OCI-LY1 (cell line): ENCODE measurements at regions not wholly inside any gene's neighbourhood (a gene's known extent, or its start where the extent isn't known, plus 50 kb on each side); places are given as distances from the start of the nearest gene placed in this dataset.

Experiments used
- H2AFZ ChIP-seq: fragments of 200-600 bp; sonication (generic), shearing (Covaris generic); 2 replicates; pipeline ENCODE4 v1.6.0; 2014; ENCODE audit warnings: antibody characterized with exemption, mild to moderate bottlenecking, low read length
- H3F3A ChIP-seq: fragments of 200-600 bp; sonication (generic), shearing (Covaris generic); 2 replicates; pipeline ENCODE4 v1.6.0; 2014; ENCODE audit warnings: mild to moderate bottlenecking, antibody characterized with exemption, low read length, moderate library complexity; ENCODE audit not compliant: insufficient read depth
- H3K27ac ChIP-seq: fragments of 200-600 bp; sonication (generic); 2 replicates; pipeline ENCODE4 v1.5.1; 2014; ENCODE audit warnings: low read length, mixed run types, mild to moderate bottlenecking, low read depth; ENCODE audit not compliant: poor library complexity, severe bottlenecking
- H3K27me3 ChIP-seq: fragments of 200-600 bp; sonication (generic); 2 replicates; pipeline ENCODE4 v1.6.0; 2014; ENCODE audit warnings: antibody characterized with exemption, mild to moderate bottlenecking, low read length, moderate library complexity; ENCODE audit not compliant: insufficient read depth
- H3K36me3 ChIP-seq: fragments of 200-600 bp; sonication (generic); 2 replicates; pipeline ENCODE4 v1.6.1; 2014; ENCODE audit warnings: mild to moderate bottlenecking, antibody characterized with exemption, low read length, moderate library complexity, mixed read lengths; ENCODE audit not compliant: insufficient read depth
- H3K4me1 ChIP-seq: fragments of 200-600 bp; sonication (generic); 2 replicates; pipeline ENCODE4 v1.5.1; 2014; ENCODE audit warnings: mild to moderate bottlenecking, low read length, moderate library complexity; ENCODE audit not compliant: insufficient read depth, severe bottlenecking
- H3K4me2 ChIP-seq: fragments of 200-600 bp; sonication (generic), shearing (Covaris generic); 2 replicates; pipeline ENCODE4 v1.6.1; 2014; ENCODE audit warnings: low read length
- H3K4me3 ChIP-seq: fragments of 200-600 bp; sonication (generic); 2 replicates; pipeline ENCODE4 v1.5.1; 2014; ENCODE audit warnings: low read length, low read depth, mild to moderate bottlenecking, mixed read lengths; ENCODE audit not compliant: poor library complexity, severe bottlenecking
- H3K79me2 ChIP-seq: fragments of 200-600 bp; shearing (Covaris generic); 2 replicates; pipeline ENCODE4 v1.6.1; 2016; ENCODE audit warnings: mixed run types, low read length, mixed read lengths; ENCODE audit not compliant: insufficient read depth
- H3K9ac ChIP-seq: fragments of 200-600 bp; sonication (generic), shearing (Covaris generic); 2 replicates; pipeline ENCODE4 v1.6.1; 2014; ENCODE audit warnings: mild to moderate bottlenecking, low read length, mixed read lengths
- H3K9me2 ChIP-seq: fragments of 200-600 bp; sonication (generic), shearing (Covaris generic); 2 replicates; pipeline ENCODE4 v1.6.1; 2014; ENCODE audit warnings: low read depth, mild to moderate bottlenecking, low read length, mixed read lengths
- H3K9me3 ChIP-seq: fragments of 200-600 bp; shearing (Covaris generic); 2 replicates; pipeline ENCODE4 v1.6.1; 2014; ENCODE audit warnings: low read length, mixed read lengths
- H4K20me1 ChIP-seq: fragments of 200-600 bp; sonication (generic), shearing (Covaris generic); 2 replicates; pipeline ENCODE4 v1.6.0; 2016; ENCODE audit warnings: mild to moderate bottlenecking, low read length; ENCODE audit not compliant: insufficient read depth
- CTCF ChIP-seq: fragments of 200-600 bp; sonication (generic), shearing (Covaris generic); IDR thresholded peaks from 2 replicates; pipeline ENCODE4 v1.5.1; 2017; ENCODE audit warnings: mild to moderate bottlenecking, antibody characterized with exemption, low read length, moderate library complexity, mixed read lengths
- EZH2 ChIP-seq: fragments of 200-600 bp; sonication (generic), shearing (Covaris generic); IDR thresholded peaks from 2 replicates; pipeline ENCODE4 v1.8.0; 2017; ENCODE audit warnings: borderline replicate concordance, mixed run types, mild to moderate bottlenecking, antibody characterized with exemption, low read length, moderate library complexity, mixed read lengths

- Histone ChIP-seq H3K27ac (no peak overlapping the region), H3F3A (no peaks in the 10 kb centered on the region), H3K9me3 (no peaks in the 10 kb centered on the region), H3K79me2 (no peaks in the 10 kb centered on the region), H4K20me1 (no peaks in the 10 kb centered on the region), H3K4me1 (no peaks in the 10 kb centered on the region), H3K4me3 (no peak overlapping the region), H3K36me3 (no peaks in the 10 kb centered on the region), H3K9ac (no peak overlapping the region), H3K27me3 (no peaks in the 10 kb centered on the region), H2AFZ (no peak overlapping the region), H3K9me2 (no peaks in the 10 kb centered on the region), H3K4me2 (no peak overlapping the region)
- TF ChIP-seq EZH2 (no peak), CTCF (no peak)
These were observed 797.2 kb upstream of the ADAMTS5 start for GRCh38 chr21:27764056-27764455.

- H3K36me3 ChIP-seq = no peaks in the 10 kb centered on the region
- no peak overlapping the region for H3K9ac ChIP-seq
- H3K27me3 ChIP-seq = no peaks in the 10 kb centered on the region
- TF ChIP-seq EZH2 = no peak
- TF ChIP-seq CTCF = no peak
- no peaks in the 10 kb centered on the region for H3F3A ChIP-seq
- H3K79me2 ChIP-seq = no peaks in the 10 kb centered on the region
- H3K9me3 ChIP-seq = no peaks in the 10 kb centered on the region
- H4K20me1 ChIP-seq = no peaks in the 10 kb centered on the region
- H3K4me1 ChIP-seq = no peaks in the 10 kb centered on the region
- no peak overlapping the region for H2AFZ ChIP-seq
- no peak overlapping the region for H3K4me3 ChIP-seq
- H3K27ac ChIP-seq = no peak overlapping the region
- H3K9me2 ChIP-seq = no peaks in the 10 kb centered on the region
- H3K4me2 ChIP-seq = no peak overlapping the region
These were observed 794.7 kb upstream of the ADAMTS5 start for GRCh38 chr21:27761623-27762022.

GRCh38 chr21:27759820-27760219 lies 792.9 kb upstream of the ADAMTS5 start:
- H3K36me3 ChIP-seq = no peaks in the 10 kb centered on the region
- H3K27ac ChIP-seq = no peak overlapping the region
- H3F3A ChIP-seq = no peaks in the 10 kb centered on the region
- H3K9me3 ChIP-seq = no peaks in the 10 kb centered on the region
- no peak overlapping the region for H2AFZ ChIP-seq
- TF ChIP-seq EZH2 (no peak), CTCF (no peak)
- H3K9ac ChIP-seq = no peak overlapping the region
- no peak overlapping the region for H3K4me2 ChIP-seq
- H4K20me1 ChIP-seq = no peaks in the 10 kb centered on the region
- H3K27me3 ChIP-seq = no peaks in the 10 kb centered on the region
- H3K4me1 ChIP-seq = no peaks in the 10 kb centered on the region
- H3K4me3 ChIP-seq = no peak overlapping the region
- no peaks in the 10 kb centered on the region for H3K9me2 ChIP-seq
- no peaks in the 10 kb centered on the region for H3K79me2 ChIP-seq
